Thoracic aorta (tissue), 2 donors: ENCODE measurements at regions not wholly inside any gene's neighbourhood (a gene's known extent, or its start where the extent isn't known, plus 50 kb on each side); places are given as distances from the start of the nearest gene placed in this dataset.
A peak's percentile ranks its signal among the peaks of the same experiment; 100 is the strongest.

ENCODE experiments used
- ATAC-seq: fragments of 150-250 bp; one replicate; pipeline ENCODE4 v1.8.0; 2017; ENCODE audit warnings: low read depth; ENCODE audit not compliant: insufficient number of reproducible peaks, low FRiP score
- DNase-seq: peaks from one replicate; pipeline ENCODE4 v3.0.0-alpha.2; 2020; ENCODE audit warnings: low spot score
- H3K27ac ChIP-seq, 2 donors: fragments of 200-600 bp; sonication (generic); 1 replicate in 1 of 2; 2 replicates in 1 of 2; pipeline ENCODE4 v1.5.1; 2016; ENCODE audit warnings: mild to moderate bottlenecking in 2 of 2, moderate library complexity in 2 of 2
- H3K27me3 ChIP-seq: fragments of 200-600 bp; sonication (generic); replicated peaks from 2 replicates; pipeline ENCODE4 v1.6.0; 2016; ENCODE audit warnings: mild to moderate bottlenecking; ENCODE audit not compliant: insufficient read depth
- H3K36me3 ChIP-seq: fragments of 200-600 bp; sonication (generic); one replicate; pipeline ENCODE4 v1.5.1; 2016
- H3K4me1 ChIP-seq, 2 donors: fragments of 200-600 bp; sonication (generic); 1 replicate in 1 of 2; 2 replicates in 1 of 2; pipeline versions ENCODE4 v1.5.1 to v1.6.0; 2016; ENCODE audit warnings: low read depth in 2 of 2, mild to moderate bottlenecking in 1 of 2; ENCODE audit not compliant: control insufficient read depth in 1 of 2
- H3K4me3 ChIP-seq: fragments of 200-600 bp; sonication (generic); 2 replicates; pipeline ENCODE4 v1.5.1; 2016; ENCODE audit warnings: mild to moderate bottlenecking
- H3K9me3 ChIP-seq: fragments of 200-600 bp; sonication (generic); 2 replicates; pipeline ENCODE4 v1.5.1; 2016
- CTCF ChIP-seq: fragments of 200-600 bp; sonication (generic); IDR thresholded peaks from one replicate; pipeline ENCODE4 v1.5.1; 2019; ENCODE audit warnings: antibody characterized with exemption

GRCh38 chr4:107213880-107214279, 177.8 kb upstream of the DKK2 start:
- H3K36me3 ChIP-seq = no peaks in the 10 kb centered on the region
- H3K4me3 ChIP-seq = no peak overlapping the region
- no peaks in the 10 kb centered on the region for H3K9me3 ChIP-seq
- no peak overlapping the region for H3K27ac ChIP-seq
- no peak for ATAC-seq
- H3K27me3 ChIP-seq = no peaks in the 10 kb centered on the region
- no peak for TF ChIP-seq CTCF
- no peaks in the 10 kb centered on the region for H3K4me1 ChIP-seq
- no peak for DNase-seq

- Histone ChIP-seq H3K9me3 (no peaks in the 10 kb centered on the region), H3K27ac (no peak overlapping the region), H3K4me3 (no peak overlapping the region), H3K27me3 (no peaks in the 10 kb centered on the region), H3K36me3 (no peaks in the 10 kb centered on the region), H3K4me1 (no peaks in the 10 kb centered on the region)
- no peak for ATAC-seq
- no peak for TF ChIP-seq CTCF
- DNase-seq = no peak
These were observed 177.3 kb upstream of the DKK2 start for GRCh38 chr4:107213410-107213809.

- Histone ChIP-seq H3K9me3 (no peaks in the 10 kb centered on the region), H3K4me3 (no peak overlapping the region), H3K27ac (no peak overlapping the region), H3K27me3 (no peaks in the 10 kb centered on the region), H3K4me1 (no peaks in the 10 kb centered on the region), H3K36me3 (no peaks in the 10 kb centered on the region)
- DNase-seq (no peak), ATAC-seq (no peak)
- TF ChIP-seq CTCF = no peak
These were observed 176.5 kb upstream of the DKK2 start for GRCh38 chr4:107212565-107212964.

GRCh38 chr4:107210450-107211239, 174.5 kb upstream of the DKK2 start:
- no peak for TF ChIP-seq CTCF
- Histone ChIP-seq H3K36me3 (no peaks in the 10 kb centered on the region), H3K4me1 (no peaks in the 10 kb centered on the region), H3K27me3 (no peaks in the 10 kb centered on the region), H3K27ac (no peak overlapping the region), H3K9me3 (no peaks in the 10 kb centered on the region), H3K4me3 (peak overlapping the region; percentile 62)
- DNase-seq = no peak
- no peak for ATAC-seq

GRCh38 chr4:107203733-107204132, 167.6 kb upstream of the DKK2 start:
- no peaks in the 10 kb centered on the region for H3K27me3 ChIP-seq
- no peak overlapping the region for H3K27ac ChIP-seq
- no peak overlapping the region for H3K4me3 ChIP-seq
- H3K9me3 ChIP-seq = no peaks in the 10 kb centered on the region
- ATAC-seq (no peak), DNase-seq (no peak)
- H3K36me3 ChIP-seq = no peaks in the 10 kb centered on the region
- TF ChIP-seq CTCF = no peak
- no peaks in the 10 kb centered on the region for H3K4me1 ChIP-seq
